Skeletal muscle cell (primary cell): ENCODE measurements at regions not wholly inside any gene's neighbourhood (a gene's known extent, or its start where the extent isn't known, plus 50 kb on each side); places are given as distances from the start of the nearest gene placed in this dataset.

Source experiments
- DNase-seq: peaks from one replicate; pipeline ENCODE4 v3.0.0-alpha.2; 2010; ENCODE audit warnings: low read depth
- H3K4me3 ChIP-seq: 2 replicates; pipeline ENCODE4 v1.5.1; 2011; ENCODE audit warnings: low read depth, mild to moderate bottlenecking, control low read depth, low read length, moderate library complexity

- DNase-seq, result no peak
- H3K4me3 ChIP-seq, result no peak overlapping the region
Measured at GRCh38 chr2:153055182-153055581, 336.8 kb downstream of the ARL6IP6 start.

DNA sequence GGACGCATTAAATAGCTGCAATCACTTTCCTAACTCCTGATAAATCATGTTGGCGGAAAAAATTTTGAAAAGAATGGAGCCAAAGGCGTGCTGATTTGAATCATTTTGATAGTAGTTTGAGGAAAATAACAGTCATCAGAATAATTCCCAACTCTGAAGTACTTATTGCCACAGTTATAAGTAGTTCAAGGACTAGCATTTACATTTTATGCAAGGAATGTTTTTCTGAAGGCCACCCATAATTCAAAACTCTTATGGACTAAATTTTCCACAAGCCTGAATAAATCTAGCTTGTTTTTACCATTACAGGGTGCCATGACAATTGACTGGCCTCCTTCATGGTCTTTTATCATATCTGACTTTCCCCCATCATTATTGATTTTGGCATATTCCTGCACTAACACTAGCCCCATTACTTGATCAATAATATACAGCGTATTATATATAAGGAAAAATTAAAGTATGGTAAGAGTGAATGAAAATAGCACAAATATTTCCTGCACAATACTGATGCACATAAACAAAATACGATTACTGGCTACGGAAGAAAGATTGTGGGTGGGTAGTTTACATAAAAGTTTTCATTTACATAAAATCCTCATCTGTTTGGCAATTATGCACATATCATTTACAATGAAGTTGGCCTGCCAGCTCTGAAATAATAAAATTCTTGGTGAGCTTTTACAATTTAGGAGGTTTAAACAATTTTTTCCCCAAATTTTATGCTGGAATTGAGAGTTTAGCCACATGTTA, 334.6 kb downstream of the ARL6IP6 start:
- DNase-seq, result no peak
- no peak overlapping the region for H3K4me3 ChIP-seq

DNA sequence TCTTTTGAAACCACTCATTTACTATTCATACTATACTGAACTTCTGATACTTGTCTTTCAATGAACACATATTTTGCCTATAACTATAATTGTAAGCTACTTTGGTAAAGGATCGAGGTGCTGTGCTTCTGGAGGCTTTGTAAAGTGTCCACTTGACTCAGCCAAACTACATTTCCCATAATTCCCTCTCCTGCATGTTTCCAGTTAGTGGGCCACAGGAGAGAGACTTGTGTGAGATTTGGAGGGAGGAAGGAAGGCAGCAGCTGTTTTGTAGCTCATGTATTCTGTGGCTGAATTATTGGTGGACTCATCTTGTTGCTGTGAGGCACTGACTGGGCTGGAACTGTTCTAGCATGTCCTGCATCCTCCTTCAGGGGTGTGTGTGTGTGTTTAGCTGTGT, 328.8 kb downstream of the ARL6IP6 start:
- no peak for DNase-seq
- H3K4me3 ChIP-seq, result no peak overlapping the region

- H3K4me3 ChIP-seq, result no peak overlapping the region
- DNase-seq, result no peak
Measured at GRCh38 chr2:153043385-153043784, 325.0 kb downstream of the ARL6IP6 start.

- DNase-seq, result no peak
- no peak overlapping the region for H3K4me3 ChIP-seq
Measured at GRCh38 chr2:153028626-153029025, 310.2 kb downstream of the ARL6IP6 start.

GRCh38 chr2:153027533-153027932, 309.1 kb downstream of the ARL6IP6 start:
- no peak overlapping the region for H3K4me3 ChIP-seq
- DNase-seq, result no peak

GRCh38 chr2:153020201-153020600, 301.8 kb downstream of the ARL6IP6 start:
- no peak for DNase-seq
- H3K4me3 ChIP-seq, result no peak overlapping the region

GRCh38 chr2:153005071-153005730, 286.8 kb downstream of the ARL6IP6 start:
- H3K4me3 ChIP-seq, result no peak overlapping the region
- DNase-seq, result no peak

GRCh38 chr2:153004627-153005026, 286.2 kb downstream of the ARL6IP6 start:
- DNase-seq, result no peak
- H3K4me3 ChIP-seq, result no peak overlapping the region

GRCh38 chr2:152974146-152974545, 255.7 kb downstream of the ARL6IP6 start:
- DNase-seq, result no peak
- H3K4me3 ChIP-seq, result no peak overlapping the region

DNA sequence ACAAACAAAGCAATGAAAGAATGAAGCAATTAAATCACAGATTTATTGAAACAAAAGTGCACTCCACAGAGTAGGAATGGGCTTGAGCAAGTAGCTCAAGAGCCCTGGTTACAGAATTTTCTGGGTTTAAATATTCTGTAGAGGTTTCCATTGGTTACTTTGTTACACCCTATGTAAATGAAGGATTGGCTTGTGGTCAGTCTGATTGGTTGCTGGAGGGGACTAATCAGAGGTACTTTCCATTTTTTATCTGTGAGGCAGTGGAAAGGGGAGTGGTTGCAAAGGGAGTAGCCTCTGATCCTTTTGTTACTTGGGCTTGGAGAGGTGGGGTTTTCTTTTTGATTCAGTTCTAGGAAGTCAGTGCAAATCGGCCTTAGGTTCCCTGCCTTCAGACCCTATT, 253.3 kb downstream of the ARL6IP6 start:
- no peak for DNase-seq
- H3K4me3 ChIP-seq, result no peak overlapping the region

- H3K4me3 ChIP-seq, result no peak overlapping the region
- DNase-seq, result no peak
Measured at GRCh38 chr2:152962446-152962845, 244.0 kb downstream of the ARL6IP6 start.

DNA sequence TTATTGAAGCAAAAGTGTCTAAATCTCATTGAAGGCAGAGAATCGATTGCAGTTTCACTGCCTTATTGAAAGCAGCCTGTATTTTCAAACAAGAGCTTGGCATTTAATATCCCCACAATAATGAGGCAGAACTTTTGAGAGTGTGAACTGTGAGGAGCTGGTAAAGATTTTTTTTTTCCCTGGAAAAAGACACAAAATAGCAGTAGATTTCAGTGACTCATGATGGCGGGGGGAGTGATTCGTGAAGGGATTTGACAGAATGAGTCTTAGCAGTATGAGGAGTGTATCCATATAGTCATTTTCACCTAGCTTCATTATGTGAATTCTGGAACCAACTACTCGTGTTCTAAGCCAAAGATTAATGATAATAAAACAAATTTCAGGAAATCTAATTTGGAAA, 242.9 kb downstream of the ARL6IP6 start:
- H3K4me3 ChIP-seq, result no peak overlapping the region
- DNase-seq, result no peak

- H3K4me3 ChIP-seq, result no peak overlapping the region
- DNase-seq, result no peak
Measured at GRCh38 chr2:152950126-152950525, 231.7 kb downstream of the ARL6IP6 start.

DNA sequence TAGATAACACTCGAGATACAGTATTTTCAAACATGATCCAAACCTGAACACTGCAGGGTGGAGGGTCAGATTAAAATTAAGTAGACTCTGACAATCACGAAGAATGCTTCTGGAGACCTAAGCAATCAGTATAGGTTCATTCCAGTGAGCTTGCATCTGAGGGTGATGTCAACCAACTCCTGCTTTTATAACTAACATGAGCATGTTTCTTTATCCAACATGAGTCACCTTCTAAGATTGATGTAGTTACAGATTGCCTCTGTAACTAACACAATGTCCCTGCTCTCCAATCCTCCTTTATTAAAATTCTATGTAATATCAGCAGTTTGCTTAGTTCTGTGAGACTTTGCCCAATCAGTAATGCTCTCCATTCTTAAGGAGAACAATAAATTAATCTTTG, 225.7 kb downstream of the ARL6IP6 start:
- H3K4me3 ChIP-seq, result no peak overlapping the region
- no peak for DNase-seq

GRCh38 chr2:152942940-152943440, 224.6 kb downstream of the ARL6IP6 start:
- H3K4me3 ChIP-seq, result no peak overlapping the region
- no peak for DNase-seq

- no peak for DNase-seq
- H3K4me3 ChIP-seq, result no peak overlapping the region
Measured at GRCh38 chr2:152930501-152930900, 212.1 kb downstream of the ARL6IP6 start.

DNA sequence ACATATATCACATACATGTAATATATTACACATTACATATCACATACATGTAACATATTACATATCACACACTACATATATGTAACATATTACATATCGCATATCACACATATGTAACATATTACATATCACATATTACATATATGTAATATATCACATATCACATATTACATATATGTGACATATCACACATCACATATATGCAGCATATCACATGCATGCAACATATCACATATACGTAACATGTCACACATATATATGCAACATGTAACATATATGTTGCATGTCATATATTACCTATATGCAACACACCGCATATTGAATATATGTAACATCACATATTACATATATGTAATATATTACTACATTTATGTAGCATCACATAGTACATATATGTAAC, 211.2 kb downstream of the ARL6IP6 start:
- no peak overlapping the region for H3K4me3 ChIP-seq
- no peak for DNase-seq

GRCh38 chr2:152925547-152926448, 207.4 kb downstream of the ARL6IP6 start:
- no peak overlapping the region for H3K4me3 ChIP-seq
- DNase-seq, result no peak

- DNase-seq, result no peak
- no peak overlapping the region for H3K4me3 ChIP-seq
Measured at GRCh38 chr2:152924722-152925121, 206.3 kb downstream of the ARL6IP6 start.
